ENCODE measurements at regions not wholly inside any gene's neighbourhood (a gene's known extent, or its start where the extent isn't known, plus 50 kb on each side); places are given as distances from the start of the nearest gene placed in this dataset.
"Not testable (repeated sequence)": the region's sequence is repeated elsewhere in the genome, so short reads cannot be mapped to it uniquely, and the experiment has no call there.

- Histone ChIP-seq H3K4me3 (no peak overlapping the region), H3K4me1 (peaks cover 0 to 5% (median 0%) of the 10 kb centered on the region in 4 donors), H3K36me3 (no peaks in the 10 kb centered on the region), H3K9me3 (no peaks in the 10 kb centered on the region), H3K27me3 (no peaks in the 10 kb centered on the region), H3K27ac (no peak overlapping the region)
- TF ChIP-seq, protein P1, sequence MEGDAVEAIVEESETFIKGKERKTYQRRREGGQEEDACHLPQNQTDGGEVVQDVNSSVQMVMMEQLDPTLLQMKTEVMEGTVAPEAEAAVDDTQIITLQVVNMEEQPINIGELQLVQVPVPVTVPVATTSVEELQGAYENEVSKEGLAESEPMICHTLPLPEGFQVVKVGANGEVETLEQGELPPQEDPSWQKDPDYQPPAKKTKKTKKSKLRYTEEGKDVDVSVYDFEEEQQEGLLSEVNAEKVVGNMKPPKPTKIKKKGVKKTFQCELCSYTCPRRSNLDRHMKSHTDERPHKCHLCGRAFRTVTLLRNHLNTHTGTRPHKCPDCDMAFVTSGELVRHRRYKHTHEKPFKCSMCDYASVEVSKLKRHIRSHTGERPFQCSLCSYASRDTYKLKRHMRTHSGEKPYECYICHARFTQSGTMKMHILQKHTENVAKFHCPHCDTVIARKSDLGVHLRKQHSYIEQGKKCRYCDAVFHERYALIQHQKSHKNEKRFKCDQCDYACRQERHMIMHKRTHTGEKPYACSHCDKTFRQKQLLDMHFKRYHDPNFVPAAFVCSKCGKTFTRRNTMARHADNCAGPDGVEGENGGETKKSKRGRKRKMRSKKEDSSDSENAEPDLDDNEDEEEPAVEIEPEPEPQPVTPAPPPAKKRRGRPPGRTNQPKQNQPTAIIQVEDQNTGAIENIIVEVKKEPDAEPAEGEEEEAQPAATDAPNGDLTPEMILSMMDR (IDR thresholded peaks at IDR 0.05): no peak
- no peak for TF ChIP-seq POLR2A (IDR thresholded peaks at IDR 0.05)
- no peak for DNase-seq
Measured at GRCh38 chr6:26185004-26185403, 97.8 kb downstream of the HFE start.

GRCh38 chr6:26185802-26186201 lies 98.6 kb downstream of the HFE start:
- no peaks in the 10 kb centered on the region for H3K36me3 ChIP-seq
- H3K27me3 ChIP-seq: no peaks in the 10 kb centered on the region
- H3K4me1 ChIP-seq: peaks cover 0 to 5% (median 0%) of the 10 kb centered on the region in 4 donors
- no peak for TF ChIP-seq POLR2A (IDR thresholded peaks at IDR 0.05)
- TF ChIP-seq, protein P1 (IDR thresholded peaks at IDR 0.05): no peak
- DNase-seq: no peak
- H3K27ac ChIP-seq: no peak overlapping the region
- H3K4me3 ChIP-seq: no peak overlapping the region
- H3K9me3 ChIP-seq: no peaks in the 10 kb centered on the region

DNA sequence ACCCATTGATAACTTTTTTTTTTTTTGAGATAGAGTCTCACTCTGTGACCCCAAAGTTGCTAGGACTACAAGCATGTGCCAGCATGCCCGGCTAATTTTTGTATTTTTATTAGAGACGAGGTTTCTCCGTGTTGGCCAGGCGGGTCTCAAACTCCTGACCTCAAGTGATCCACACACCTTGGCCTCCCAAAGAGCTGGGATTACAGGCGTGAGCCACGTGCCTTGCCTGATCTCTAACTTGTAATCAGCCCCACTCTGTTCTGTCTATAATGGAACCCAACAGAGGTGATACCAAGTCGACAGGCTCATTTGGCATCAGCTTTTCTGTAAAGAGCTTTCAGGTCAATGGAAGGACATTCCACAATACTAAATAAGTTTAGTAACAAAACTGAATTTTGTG lies 99.4 kb downstream of the HFE start:
- Histone ChIP-seq H3K36me3 (no peaks in the 10 kb centered on the region), H3K27me3 (no peaks in the 10 kb centered on the region), H3K4me1 (peaks cover 0 to 5% (median 0%) of the 10 kb centered on the region in 4 donors), H3K4me3 (no peak overlapping the region), H3K27ac (no peak overlapping the region), H3K9me3 (no peaks in the 10 kb centered on the region)
- DNase-seq: no peak
- no peak for TF ChIP-seq POLR2A (IDR thresholded peaks at IDR 0.05)
- TF ChIP-seq, protein P1 (IDR thresholded peaks at IDR 0.05): no peak

DNA sequence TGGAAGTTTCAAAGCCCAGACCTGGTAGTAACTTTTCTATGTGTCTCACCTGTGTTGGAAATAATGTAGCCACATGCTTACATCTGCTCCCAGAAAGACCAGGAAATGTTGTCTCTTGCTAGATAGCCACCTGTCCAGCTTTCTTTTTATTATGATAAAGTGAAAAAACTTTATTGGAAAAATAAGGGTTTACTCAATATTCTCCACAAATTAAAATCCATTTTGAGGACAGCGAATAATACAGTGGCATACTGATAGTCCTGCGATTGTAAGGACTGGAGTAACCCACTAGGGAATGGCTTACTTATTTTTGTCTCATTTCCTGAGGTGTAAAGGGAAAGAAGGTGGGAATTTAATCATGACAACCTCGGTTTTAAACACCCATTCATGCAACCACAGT lies 100.1 kb downstream of the HFE start:
- Histone ChIP-seq H3K4me3 (no peak overlapping the region), H3K9me3 (no peaks in the 10 kb centered on the region), H3K4me1 (peaks cover 0 to 5% (median 0%) of the 10 kb centered on the region in 4 donors), H3K36me3 (no peaks in the 10 kb centered on the region), H3K27ac (no peak overlapping the region), H3K27me3 (no peaks in the 10 kb centered on the region)
- TF ChIP-seq, protein P1 (IDR thresholded peaks at IDR 0.05): no peak
- no peak for TF ChIP-seq POLR2A (IDR thresholded peaks at IDR 0.05)
- DNase-seq: no peak

DNA sequence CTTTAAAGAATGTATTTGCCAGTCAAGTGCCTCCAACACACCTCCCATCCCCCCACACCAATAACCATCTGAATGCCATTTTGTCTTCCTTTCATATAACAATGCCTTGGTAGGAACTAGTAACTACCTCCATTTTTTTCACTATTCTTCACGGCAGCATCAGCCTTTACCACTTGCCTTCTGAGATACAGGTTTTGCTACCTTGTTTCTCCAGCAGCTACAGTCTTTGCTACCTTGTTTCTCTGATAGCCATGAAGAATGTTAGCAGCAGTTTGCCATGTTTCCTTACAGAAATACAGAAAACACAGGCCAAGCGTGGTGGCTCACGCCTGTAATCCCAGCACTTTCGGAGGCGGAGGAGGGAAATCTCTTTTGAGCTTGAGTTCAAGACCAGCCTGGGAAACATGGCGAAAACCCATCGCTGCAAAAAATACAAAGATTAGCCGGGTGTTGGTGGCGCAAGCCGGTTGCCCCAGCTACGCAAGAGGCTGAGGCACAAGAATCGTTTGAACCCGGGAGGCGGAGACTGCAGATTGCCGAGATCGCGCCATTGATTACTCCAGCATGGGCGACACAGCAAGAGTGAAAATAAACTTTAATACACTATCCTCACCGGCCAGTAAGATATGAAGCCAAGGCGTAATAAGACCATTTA lies 100.9 kb downstream of the HFE start:
- peaks cover 0 to 2% (median 0%) of the 10 kb centered on the region in 4 donors for H3K4me1 ChIP-seq
- no peak for TF ChIP-seq POLR2A (IDR thresholded peaks at IDR 0.05)
- TF ChIP-seq, protein P1 (IDR thresholded peaks at IDR 0.05): no peak
- peak overlapping the region; percentile 86 to 92 (median 90) for H3K27ac ChIP-seq
- DNase-seq: peak in 2 of 3 donors; percentile 63 to 68
- H3K27me3 ChIP-seq: no peaks in the 10 kb centered on the region
- peak overlapping the region; percentile 47 to 59 (median 53) for H3K4me3 ChIP-seq
- no peaks in the 10 kb centered on the region for H3K9me3 ChIP-seq
- no peaks in the 10 kb centered on the region for H3K36me3 ChIP-seq

DNA sequence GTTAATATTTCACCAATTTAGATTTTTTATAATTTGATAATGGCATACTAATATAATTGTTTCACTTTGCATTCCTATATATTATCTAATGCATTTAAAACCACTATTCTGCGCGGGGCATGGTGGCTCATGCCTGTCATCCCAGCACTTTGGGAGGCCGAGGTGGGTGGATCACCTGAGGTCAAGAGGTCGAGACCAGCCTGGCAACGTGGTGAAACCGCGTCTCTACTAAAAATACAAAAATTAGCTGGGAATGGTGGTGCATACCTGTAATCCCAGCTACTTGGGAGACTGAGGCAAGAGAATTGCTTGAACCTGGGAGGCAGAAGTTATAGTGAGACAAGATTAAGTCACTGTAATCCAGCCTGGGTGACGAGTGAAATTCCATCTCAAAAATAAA lies 104.3 kb downstream of the HFE start:
- DNase-seq, H3K4me3 ChIP-seq, H3K9me3 ChIP-seq, H3K27ac ChIP-seq, H3K36me3 ChIP-seq, H3K27me3 ChIP-seq, H3K4me1 ChIP-seq: not testable (repeated sequence)
